HEK293 (cell line): ENCODE measurements at regions not wholly inside any gene's neighbourhood (a gene's known extent, or its start where the extent isn't known, plus 50 kb on each side); places are given as distances from the start of the nearest gene placed in this dataset.

ENCODE experiments used
- CTCF ChIA-PET: fragments of 350-600 bp; formaldehyde crosslinking; extraction: SDS; loops from one replicate; lab custom pipeline; 2021; ENCODE audit warnings: antibody characterized with exemption; lab: Yijun Ruan, JAX
- POLR2A ChIA-PET: fragments of 300-600 bp; formaldehyde crosslinking; extraction: SDS; loops from one replicate; lab custom pipeline; 2020; ENCODE audit warnings: antibody characterized with exemption, inconsistent platforms; lab: Yijun Ruan, JAX
- H3K27ac ChIP-seq: fragments of 200-500 bp; sonication (Bioruptor generic); 2 replicates; pipeline ENCODE4 v1.5.1; 2014; ENCODE audit warnings: low read depth, low read length, control low read depth, inconsistent platforms; ENCODE audit errors: extremely low read depth
- H3K36me3 ChIP-seq, 2 experiments: fragments of 200-500 bp in 1 of 2; sonication (Bioruptor generic) in 1 of 2; 1 replicate in 1 of 2; 2 replicates in 1 of 2; pipeline ENCODE4 v1.5.1; 2014 to 2017; ENCODE audit warnings: inconsistent platforms in 2 of 2, low read length in 2 of 2; ENCODE audit not compliant: control insufficient read depth in 2 of 2, insufficient read depth in 1 of 2
- H3K4me1 ChIP-seq: fragments of 200-500 bp; sonication (Bioruptor generic); 2 replicates; pipeline ENCODE4 v1.5.1; 2014; ENCODE audit warnings: mild to moderate bottlenecking, low read length, inconsistent platforms; ENCODE audit not compliant: control insufficient read depth, insufficient read depth
- H3K4me3 ChIP-seq: 2 replicates; pipeline ENCODE4 v1.5.1; 2011; ENCODE audit warnings: low read depth, mild to moderate bottlenecking, control low read depth, low read length, moderate library complexity
- H3K9me3 ChIP-seq: fragments of 200-500 bp; sonication (Bioruptor generic); 2 replicates; pipeline ENCODE4 v1.5.1; 2014; ENCODE audit warnings: low read depth, low read length, inconsistent platforms; ENCODE audit not compliant: control insufficient read depth, insufficient read depth
- CTCF ChIP-seq: fragments of 450-650 bp; formaldehyde crosslinking; IDR thresholded peaks from 2 replicates; pipeline ENCODE4 v1.5.1; 2016; ENCODE audit warnings: missing biosample characterization, missing genetic modification characterization
- REST ChIP-seq: fragments of 450-650 bp; formaldehyde crosslinking; IDR thresholded peaks from 2 replicates; pipeline ENCODE4 v1.5.1; 2016; ENCODE audit warnings: missing biosample characterization, missing genetic modification characterization
- SETDB1 ChIP-seq: IDR thresholded peaks from one replicate; pipeline ENCODE4 v1.6.1; 2017; ENCODE audit warnings: mild to moderate bottlenecking, low read length, moderate library complexity, mixed read lengths; ENCODE audit not compliant: insufficient read length
- SP7 ChIP-seq: fragments of 450-650 bp; formaldehyde crosslinking; IDR thresholded peaks from 2 replicates; pipeline ENCODE4 v1.5.1; 2016; ENCODE audit warnings: missing biosample characterization, missing genetic modification characterization
- WT1 ChIP-seq: fragments of 450-650 bp; formaldehyde crosslinking; IDR thresholded peaks from 2 replicates; pipeline ENCODE4 v1.5.1; 2016; ENCODE audit warnings: missing biosample characterization, missing genetic modification characterization
- YY2 ChIP-seq: fragments of 450-650 bp; formaldehyde crosslinking; IDR thresholded peaks from 2 replicates; pipeline ENCODE4 v1.5.1; 2016; ENCODE audit warnings: missing biosample characterization, missing genetic modification characterization
- ZBTB17 ChIP-seq: fragments of 450-650 bp; formaldehyde crosslinking; IDR thresholded peaks from 2 replicates; pipeline ENCODE4 v1.5.1; 2016; ENCODE audit warnings: missing biosample characterization, missing genetic modification characterization
- ZEB2 ChIP-seq: fragments of 450-650 bp; formaldehyde crosslinking; IDR thresholded peaks from 2 replicates; pipeline ENCODE4 v1.5.1; 2016; ENCODE audit warnings: missing biosample characterization, missing genetic modification characterization
- ZNF266 ChIP-seq: fragments of 450-650 bp; formaldehyde crosslinking; IDR thresholded peaks from 2 replicates; pipeline ENCODE4 v1.5.1; 2016; ENCODE audit warnings: missing biosample characterization, missing genetic modification characterization, low read depth
- ZNF274 ChIP-seq, 2 experiments: fragments of 200-500 bp in 1 of 2; fragments of 450-650 bp in 1 of 2; sonication (Bioruptor generic) in 1 of 2; formaldehyde crosslinking in 1 of 2; IDR thresholded peaks; 2 replicates each; pipeline versions ENCODE4 v1.5.1 to v1.6.1; 2014 to 2016; ENCODE audit warnings: borderline replicate concordance in 1 of 2, inconsistent platforms in 1 of 2, low read length in 1 of 2, missing biosample characterization in 1 of 2, missing genetic modification characterization in 1 of 2
- ZNF292 ChIP-seq: fragments of 450-650 bp; formaldehyde crosslinking; IDR thresholded peaks from 2 replicates; pipeline ENCODE4 v1.5.1; 2016; ENCODE audit warnings: low read depth, missing biosample characterization, missing genetic modification characterization, borderline replicate concordance
- ZNF354C ChIP-seq: fragments of 450-650 bp; formaldehyde crosslinking; IDR thresholded peaks from 2 replicates; pipeline ENCODE4 v1.5.1; 2016; ENCODE audit warnings: missing biosample characterization, missing genetic modification characterization, low read depth, borderline replicate concordance
- ZNF510 ChIP-seq: fragments of 450-650 bp; formaldehyde crosslinking; IDR thresholded peaks from 2 replicates; pipeline ENCODE4 v1.5.1; 2018; ENCODE audit warnings: mild to moderate bottlenecking, missing genetic modification characterization, missing biosample characterization; ENCODE audit not compliant: insufficient replicate concordance
- ZNF600 ChIP-seq: fragments of 450-650 bp; formaldehyde crosslinking; IDR thresholded peaks from 2 replicates; pipeline ENCODE4 v1.5.1; 2016; ENCODE audit warnings: missing biosample characterization, missing genetic modification characterization
- ZNF777 ChIP-seq: fragments of 450-650 bp; formaldehyde crosslinking; IDR thresholded peaks from 2 replicates; pipeline ENCODE4 v1.5.1; 2017; ENCODE audit warnings: missing biosample characterization, missing genetic modification characterization, borderline replicate concordance
- ZNF843 ChIP-seq: fragments of 450-650 bp; formaldehyde crosslinking; IDR thresholded peaks from 2 replicates; pipeline ENCODE4 v1.5.1; 2016; ENCODE audit warnings: missing biosample characterization, missing genetic modification characterization
- TF ChIP-seq, protein P1 (sequence below): fragments of 450-650 bp; formaldehyde crosslinking; IDR thresholded peaks from 2 replicates; pipeline ENCODE4 v1.5.1; 2016; ENCODE audit warnings: missing biosample characterization, missing genetic modification characterization, borderline replicate concordance
- TF ChIP-seq, protein P2 (sequence below): IDR thresholded peaks from 2 replicates; pipeline ENCODE4 v1.6.1; 2011; ENCODE audit warnings: mild to moderate bottlenecking, low read depth, low read length, borderline replicate concordance
- TF ChIP-seq, protein P3 (sequence below): fragments of 450-650 bp; formaldehyde crosslinking; IDR thresholded peaks from 2 replicates; pipeline ENCODE4 v1.5.1; 2016; ENCODE audit warnings: missing biosample characterization, missing genetic modification characterization

GRCh38 chr5:61674378-61674777 lies 342.3 kb downstream of the ZSWIM6 start (continued):
- TF ChIP-seq, protein P1, sequence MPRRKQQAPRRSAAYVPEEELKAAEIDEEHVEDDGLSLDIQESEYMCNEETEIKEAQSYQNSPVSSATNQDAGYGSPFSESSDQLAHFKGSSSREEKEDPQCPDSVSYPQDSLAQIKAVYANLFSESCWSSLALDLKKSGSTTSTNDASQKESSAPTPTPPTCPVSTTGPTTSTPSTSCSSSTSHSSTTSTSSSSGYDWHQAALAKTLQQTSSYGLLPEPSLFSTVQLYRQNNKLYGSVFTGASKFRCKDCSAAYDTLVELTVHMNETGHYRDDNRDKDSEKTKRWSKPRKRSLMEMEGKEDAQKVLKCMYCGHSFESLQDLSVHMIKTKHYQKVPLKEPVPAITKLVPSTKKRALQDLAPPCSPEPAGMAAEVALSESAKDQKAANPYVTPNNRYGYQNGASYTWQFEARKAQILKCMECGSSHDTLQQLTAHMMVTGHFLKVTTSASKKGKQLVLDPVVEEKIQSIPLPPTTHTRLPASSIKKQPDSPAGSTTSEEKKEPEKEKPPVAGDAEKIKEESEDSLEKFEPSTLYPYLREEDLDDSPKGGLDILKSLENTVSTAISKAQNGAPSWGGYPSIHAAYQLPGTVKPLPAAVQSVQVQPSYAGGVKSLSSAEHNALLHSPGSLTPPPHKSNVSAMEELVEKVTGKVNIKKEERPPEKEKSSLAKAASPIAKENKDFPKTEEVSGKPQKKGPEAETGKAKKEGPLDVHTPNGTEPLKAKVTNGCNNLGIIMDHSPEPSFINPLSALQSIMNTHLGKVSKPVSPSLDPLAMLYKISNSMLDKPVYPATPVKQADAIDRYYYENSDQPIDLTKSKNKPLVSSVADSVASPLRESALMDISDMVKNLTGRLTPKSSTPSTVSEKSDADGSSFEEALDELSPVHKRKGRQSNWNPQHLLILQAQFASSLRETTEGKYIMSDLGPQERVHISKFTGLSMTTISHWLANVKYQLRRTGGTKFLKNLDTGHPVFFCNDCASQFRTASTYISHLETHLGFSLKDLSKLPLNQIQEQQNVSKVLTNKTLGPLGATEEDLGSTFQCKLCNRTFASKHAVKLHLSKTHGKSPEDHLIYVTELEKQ (tag by site-specific recombination): no peak
- TF ChIP-seq, all 188 proteins: peak for 0

- H3K9me3 ChIP-seq: no peaks in the 10 kb centered on the region
- H3K36me3 ChIP-seq: no peaks in the 10 kb centered on the region
- H3K4me3 ChIP-seq: no peak overlapping the region
- ChIA-PET POLR2A (no interaction called here), CTCF (no interaction called here)
- TF ChIP-seq ZNF274 (IDR thresholded peaks at IDR 0.05; ENCODE audit: low read length) (no peak), ZNF274 (tag by site-specific recombination; IDR thresholded peaks at IDR 0.05; ENCODE audit: borderline replicate concordance) (no peak), SETDB1 (no peak), ZNF354C (no peak), ZNF510 (no peak), ZNF292 (tag by site-specific recombination) (no peak), CTCF (tag by site-specific recombination) (no peak), ZNF266 (tag by site-specific recombination) (no peak), ZEB2 (tag by site-specific recombination) (no peak), YY2 (tag by site-specific recombination) (no peak), ZNF777 (tag by site-specific recombination) (no peak), WT1 (tag by site-specific recombination) (no peak), ZNF600 (tag by site-specific recombination) (no peak), ZNF843 (tag by site-specific recombination) (no peak)
- TF ChIP-seq, protein P2, sequence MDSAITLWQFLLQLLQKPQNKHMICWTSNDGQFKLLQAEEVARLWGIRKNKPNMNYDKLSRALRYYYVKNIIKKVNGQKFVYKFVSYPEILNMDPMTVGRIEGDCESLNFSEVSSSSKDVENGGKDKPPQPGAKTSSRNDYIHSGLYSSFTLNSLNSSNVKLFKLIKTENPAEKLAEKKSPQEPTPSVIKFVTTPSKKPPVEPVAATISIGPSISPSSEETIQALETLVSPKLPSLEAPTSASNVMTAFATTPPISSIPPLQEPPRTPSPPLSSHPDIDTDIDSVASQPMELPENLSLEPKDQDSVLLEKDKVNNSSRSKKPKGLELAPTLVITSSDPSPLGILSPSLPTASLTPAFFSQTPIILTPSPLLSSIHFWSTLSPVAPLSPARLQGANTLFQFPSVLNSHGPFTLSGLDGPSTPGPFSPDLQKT: no peak
- no peak overlapping the region for H3K27ac ChIP-seq
- H3K4me1 ChIP-seq: no peaks in the 10 kb centered on the region
Observed at GRCh38 chr5:61675015-61675692, 343.1 kb downstream of the ZSWIM6 start.

GRCh38 chr5:61677220-61677619 lies 345.2 kb downstream of the ZSWIM6 start:
- Histone ChIP-seq H3K27ac (no peak overlapping the region), H3K9me3 (no peaks in the 10 kb centered on the region), H3K36me3 (no peaks in the 10 kb centered on the region), H3K4me1 (no peaks in the 10 kb centered on the region), H3K4me3 (no peak overlapping the region)
- ChIA-PET POLR2A (no interaction called here), CTCF (interaction anchor here (0.9 to 1.7 kb wide), 2 partner anchors 16 to 18 kb away, joined by 4 to 5 read pairs; no protein-coding TSS in a partner anchor)
- TF ChIP-seq REST (peak; percentile 49; the same call in 1 of the 2 replicates), SP7 (tag by site-specific recombination) (no peak), ZBTB17 (tag by site-specific recombination) (no peak)
- TF ChIP-seq, protein P3, sequence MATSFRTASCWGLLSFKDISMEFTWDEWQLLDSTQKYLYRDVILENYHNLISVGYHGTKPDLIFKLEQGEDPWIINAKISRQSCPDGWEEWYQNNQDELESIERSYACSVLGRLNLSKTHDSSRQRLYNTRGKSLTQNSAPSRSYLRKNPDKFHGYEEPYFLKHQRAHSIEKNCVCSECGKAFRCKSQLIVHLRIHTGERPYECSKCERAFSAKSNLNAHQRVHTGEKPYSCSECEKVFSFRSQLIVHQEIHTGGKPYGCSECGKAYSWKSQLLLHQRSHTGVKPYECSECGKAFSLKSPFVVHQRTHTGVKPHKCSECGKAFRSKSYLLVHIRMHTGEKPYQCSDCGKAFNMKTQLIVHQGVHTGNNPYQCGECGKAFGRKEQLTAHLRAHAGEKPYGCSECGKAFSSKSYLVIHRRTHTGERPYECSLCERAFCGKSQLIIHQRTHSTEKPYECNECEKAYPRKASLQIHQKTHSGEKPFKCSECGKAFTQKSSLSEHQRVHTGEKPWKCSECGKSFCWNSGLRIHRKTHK: no peak
